ENCODE measurements at regions not wholly inside any gene's neighbourhood (a gene's known extent, or its start where the extent isn't known, plus 50 kb on each side); places are given as distances from the start of the nearest gene placed in this dataset.

GRCh38 chr11:80441821-80442220 lies 1001.0 kb upstream of the TENM4 start:
- ATAC-seq, result no peak
- no peak overlapping the region for H3K4me2 ChIP-seq
- no peak for DNase-seq (ENCODE audit: low read depth in 1 of 2, low spot score in 1 of 2)
- no peaks in the 10 kb centered on the region; the same call in 2 of the 3 replicates for H3K9me3 ChIP-seq
- CTCF ChIA-PET, result no interaction called here
- H3K4me3 ChIP-seq, result no peak overlapping the region
- H3K27ac ChIP-seq, result no peak overlapping the region
- TF ChIP-seq ZSCAN20 (CRISPR knock-in tag; IDR thresholded peaks at IDR 0.05), result no peak
- no peak for TF ChIP-seq HDAC2 (IDR thresholded peaks at IDR 0.05)
- no peak for TF ChIP-seq MAX (IDR thresholded peaks at IDR 0.05)
- no peak for TF ChIP-seq CHD2 (IDR thresholded peaks at IDR 0.05; ENCODE audit: low read length, partially characterized antibody)
- no peak for TF ChIP-seq ZNF302 (CRISPR knock-in tag; IDR thresholded peaks at IDR 0.05)
- FAIRE-seq, result no peak
- WGBS (ENCODE audit: missing lambda C conversion rate), result 27% methylated on average over 3 of the region's 3 CpGs
- H3K4me1 ChIP-seq, result no peaks in the 10 kb centered on the region
- POLR2A ChIA-PET, result no interaction called here

- POLR2A ChIA-PET, result no interaction called here
- H3K9me3 ChIP-seq, result no peaks in the 10 kb centered on the region; the same call in 2 of the 3 replicates
- H3K4me2 ChIP-seq, result no peak overlapping the region
- FAIRE-seq (no peak), ATAC-seq (no peak), DNase-seq (ENCODE audit: low read depth in 1 of 2, low spot score in 1 of 2) (no peak)
- H3K27ac ChIP-seq, result no peak overlapping the region
- no peak overlapping the region for H3K4me3 ChIP-seq
- no peak for TF ChIP-seq EHMT2 (IDR thresholded peaks at IDR 0.05; ENCODE audit: low read depth)
- TF ChIP-seq BCL3 (IDR thresholded peaks at IDR 0.05), result no peak
- TF ChIP-seq NFE2L2 (conservative IDR thresholded peaks at IDR 0.05; ENCODE audit: low read length), result no peak
- no peak for TF ChIP-seq HOXA7 (CRISPR knock-in tag; IDR thresholded peaks at IDR 0.05)
- no peak for TF ChIP-seq PHF8 (IDR thresholded peaks at IDR 0.05; ENCODE audit: borderline replicate concordance, low read depth)
- no peak for TF ChIP-seq CHD4 (IDR thresholded peaks at IDR 0.05; ENCODE audit: borderline replicate concordance)
- no peak for TF ChIP-seq CHD2 (IDR thresholded peaks at IDR 0.05; ENCODE audit: low read length, partially characterized antibody)
- no peak for TF ChIP-seq ELK1 (IDR thresholded peaks at IDR 0.05; ENCODE audit: low read depth, low read length)
- TF ChIP-seq CEBPB (IDR thresholded peaks at IDR 0.05), result no peak
- TF ChIP-seq POLR2A (IDR thresholded peaks at IDR 0.05; ENCODE audit: low read length), result no peak
- no peak for TF ChIP-seq EHF (CRISPR knock-in tag; IDR thresholded peaks at IDR 0.05)
- no peak for TF ChIP-seq TFCP2L1 (CRISPR knock-in tag; IDR thresholded peaks at IDR 0.05)
- TF ChIP-seq CTCF (IDR thresholded peaks at IDR 0.05), result no peak
- no peak for TF ChIP-seq JUN (IDR thresholded peaks at IDR 0.05)
- TF ChIP-seq HMGXB4 (CRISPR knock-in tag; IDR thresholded peaks at IDR 0.05; ENCODE audit: borderline replicate concordance), result no peak
- WGBS (ENCODE audit: missing lambda C conversion rate), result 5% methylated on average over 4 of the region's 4 CpGs
- CTCF ChIA-PET, result no interaction called here
- H3K4me1 ChIP-seq, result no peaks in the 10 kb centered on the region
Observed at GRCh38 chr11:80440835-80441234, 1000.0 kb upstream of the TENM4 start.

- Histone ChIP-seq H3K4me2 (no peak overlapping the region), H3K9me3 (no peaks in the 10 kb centered on the region), H3K4me3 (no peak overlapping the region), H3K27ac (no peak overlapping the region), H3K4me1 (no peaks in the 10 kb centered on the region)
- WGBS (ENCODE audit: missing lambda C conversion rate), result 0% methylated on average over 1 of the region's 1 CpG
- ChIA-PET CTCF (no interaction called here), POLR2A (no interaction called here)
- no peak for DNase-seq (ENCODE audit: low read depth in 1 of 2, low spot score in 1 of 2)
- no peak for FAIRE-seq
- ATAC-seq, result no peak
- TF ChIP-seq CEBPB (IDR thresholded peaks at IDR 0.05) (no peak), TP53 (CRISPR knock-in tag; IDR thresholded peaks at IDR 0.05) (no peak), MAFK (IDR thresholded peaks at IDR 0.05; ENCODE audit: partially characterized antibody) (no peak), RAD21 (conservative IDR thresholded peaks at IDR 0.05 in 1 of 2, IDR thresholded peaks at IDR 0.05 in 1 of 2) (no peak), FOSL2 (IDR thresholded peaks at IDR 0.05) (no peak), FOSL2 (CRISPR knock-in tag; IDR thresholded peaks at IDR 0.05) (no peak), CBX2 (IDR thresholded peaks at IDR 0.05; ENCODE audit: borderline replicate concordance, low read depth) (no peak), CTCF (IDR thresholded peaks at IDR 0.05) (no peak), HES2 (IDR thresholded peaks at IDR 0.05) (no peak), TFCP2L1 (CRISPR knock-in tag; IDR thresholded peaks at IDR 0.05) (no peak)
Observed at GRCh38 chr11:80436547-80436946, 995.7 kb upstream of the TENM4 start.
